Heart right ventricle (tissue), 16 donors: ENCODE measurements at regions not wholly inside any gene's neighbourhood (a gene's known extent, or its start where the extent isn't known, plus 50 kb on each side); places are given as distances from the start of the nearest gene placed in this dataset.

Source experiments
- ATAC-seq, 8 donors: fragments of 200-7000 bp; cut with Tn5 transposase; one replicate each; pipeline ENCODE4 v1.9.1; 2020; ENCODE audit warnings: mild to moderate bottlenecking in 8 of 8, moderate library complexity in 8 of 8, moderate number of reproducible peaks in 1 of 8
- DNase-seq, 2 donors: peaks; one replicate each; pipeline ENCODE4 v3.0.0-alpha.2; 2020
- H3K27ac ChIP-seq, 10 donors: fragments of 200-600 bp; sonication (generic) in 2 of 10; one replicate each; pipeline versions ENCODE4 v1.5.0 to v1.8.0; 2020 to 2022; ENCODE audit warnings: mild to moderate bottlenecking in 3 of 10
- H3K27me3 ChIP-seq, 7 donors: fragments of 200-600 bp; one replicate each; pipeline ENCODE4 v1.8.0; 2021 to 2022; ENCODE audit warnings: mild to moderate bottlenecking in 2 of 7
- H3K36me3 ChIP-seq, 9 donors: fragments of 200-600 bp; sonication (generic) in 1 of 9; one replicate each; pipeline versions ENCODE4 v1.5.0 to v1.8.0; 2020 to 2022; ENCODE audit warnings: mild to moderate bottlenecking in 2 of 9
- H3K4me1 ChIP-seq, 9 donors: fragments of 200-600 bp; sonication (generic) in 1 of 9; one replicate each; pipeline versions ENCODE4 v1.5.0 to v1.8.0; 2020 to 2022; ENCODE audit warnings: mild to moderate bottlenecking in 4 of 9
- H3K4me3 ChIP-seq, 10 donors: fragments of 200-600 bp; sonication (generic) in 2 of 10; one replicate each; pipeline versions ENCODE4 v1.5.0 to v1.8.0; 2020 to 2022; ENCODE audit warnings: mild to moderate bottlenecking in 7 of 10, moderate library complexity in 2 of 10
- H3K9me3 ChIP-seq, 11 donors: fragments of 200-600 bp in 10 of 11; sonication (generic) in 2 of 11; one replicate each; pipeline versions ENCODE4 v1.5.0 to v1.8.0; 2013 to 2022; ENCODE audit warnings: mild to moderate bottlenecking in 2 of 11, control low read depth in 1 of 11, moderate library complexity in 1 of 11
- CTCF ChIP-seq, 9 donors: fragments of 200-600 bp; sonication (generic) in 2 of 9; IDR thresholded peaks; one replicate each; pipeline versions ENCODE4 v1.5.0 to v1.8.0; 2021 to 2022; ENCODE audit warnings: antibody characterized with exemption in 9 of 9, mild to moderate bottlenecking in 5 of 9, moderate library complexity in 1 of 9
- WGBS, 2 donors: extraction: QIAGEN DNeasy Blood & Tissue Kit; methylation state at CpG; one replicate each; pipeline ENCODE4 v1.1.7; 2013; ENCODE audit warnings: inconsistent platforms in 1 of 2; 5-methylcytosine and 5-hydroxymethylcytosine counted together
- intact Hi-C, 10 donors: fragments of 100-400 bp; cut with DNase I; formaldehyde crosslinking; loops; one replicate each; pipeline versions ENCODE4 v1.11.1 to v1.14.2; 2022
- donor health status: Arrhythmogenic right ventricular cardiomyopathy.
- donor health status: ischemic (EF 13 %, LVEDD 7.1; RV severe dilation, severe dysfunction).
- donor health status: healthy with polysubstance abuse.
- donor health status: DM: no; HTN: yes; CAD: no.
- donor health status: DM: no; HTN: no; CAD: no.
- donor health status: ischemic (EF 25% LVEDD 6.9; RV normal size, moderate dysfunction).
- donor health status: ischemic (EF 25% LVEDD 5.7; RV mildly dilated, moderate dysfunction).
- donor health status: healthy.
- donor health status: DM: yes; HTN: yes; CAD: no.
- donor health status: Ischemic cardiomyopathy.
- donor health status: ischemic (EF 35%, LVEDD 5.7; RV mildly dilated, moderate dysfunction).
- donor health status: nonischemic (EF 11% LVEDD 7.7; RV severe dilation, severe dysfunction).
- donor health status: DM: yes; HTN: yes; CAD: no.
- donor health status: PGD.
- donor health status: ischemic (EF 29% LVEDD 5.4; RV normal size, mild dysfunction).
- donor health status: nonischemic (EF 23%, LVEDD 6.1; RV moderate dilation, normal function).

- Histone ChIP-seq H3K27ac (no peak overlapping the region), H3K4me1 (no peaks in the 10 kb centered on the region), H3K9me3 (no peaks in the 10 kb centered on the region), H3K4me3 (no peak overlapping the region), H3K36me3 (no peaks in the 10 kb centered on the region), H3K27me3 (peaks cover 0 to 57% (median 20%) of the 10 kb centered on the region in 7 donors)
- 54 to 57% methylated on average over 2 of the region's 2 CpGs for WGBS, 2 donors
- ATAC-seq (no peak), DNase-seq (no peak)
- intact Hi-C loops: no loop called here
- no peak for TF ChIP-seq CTCF (IDR thresholded peaks at IDR 0.05)
Measured at GRCh38 chr18:51655327-51655698, 457.8 kb upstream of the MEX3C start.

GRCh38 chr18:51656249-51656648 lies 458.8 kb upstream of the MEX3C start:
- Histone ChIP-seq H3K27ac (no peak overlapping the region), H3K4me3 (no peak overlapping the region), H3K27me3 (peaks cover 0 to 57% (median 20%) of the 10 kb centered on the region in 7 donors), H3K4me1 (no peaks in the 10 kb centered on the region), H3K9me3 (no peaks in the 10 kb centered on the region), H3K36me3 (no peaks in the 10 kb centered on the region)
- DNase-seq (no peak), ATAC-seq (no peak)
- TF ChIP-seq CTCF (IDR thresholded peaks at IDR 0.05): no peak
- 72 to 76% methylated on average over 12 of the region's 12 CpGs for WGBS, 2 donors
- intact Hi-C loops: no loop called here

DNA sequence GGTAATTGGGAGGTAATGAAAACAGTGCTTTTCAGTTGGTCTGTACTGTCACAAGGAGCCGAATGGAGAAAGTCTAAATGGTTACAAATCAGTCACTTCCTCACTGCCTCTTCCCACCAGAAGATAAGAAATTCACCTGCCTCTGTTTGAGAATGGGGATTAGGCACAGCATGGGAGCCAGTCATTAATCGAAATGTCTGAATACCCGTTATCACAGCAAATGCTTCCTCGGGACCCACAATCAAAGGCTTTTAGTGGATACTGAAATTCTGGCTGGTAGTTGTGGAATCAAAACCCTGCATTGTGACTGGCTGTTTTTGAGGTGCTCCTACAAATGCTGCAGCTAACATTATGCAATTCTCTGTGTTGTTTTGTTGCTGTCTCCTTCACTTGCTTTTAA lies 461.0 kb upstream of the MEX3C start:
- intact Hi-C loops: no loop called here
- no peaks in the 10 kb centered on the region for H3K4me1 ChIP-seq
- no peaks in the 10 kb centered on the region for H3K9me3 ChIP-seq
- H3K36me3 ChIP-seq: no peaks in the 10 kb centered on the region
- H3K27me3 ChIP-seq: peaks cover 0 to 50% (median 20%) of the 10 kb centered on the region in 7 donors
- DNase-seq (no peak), ATAC-seq (no peak)
- no peak overlapping the region for H3K27ac ChIP-seq
- 13% methylated on average over 4 of the region's 4 CpGs for WGBS, 2 donors
- H3K4me3 ChIP-seq: no peak overlapping the region
- TF ChIP-seq CTCF (IDR thresholded peaks at IDR 0.05): no peak

DNA sequence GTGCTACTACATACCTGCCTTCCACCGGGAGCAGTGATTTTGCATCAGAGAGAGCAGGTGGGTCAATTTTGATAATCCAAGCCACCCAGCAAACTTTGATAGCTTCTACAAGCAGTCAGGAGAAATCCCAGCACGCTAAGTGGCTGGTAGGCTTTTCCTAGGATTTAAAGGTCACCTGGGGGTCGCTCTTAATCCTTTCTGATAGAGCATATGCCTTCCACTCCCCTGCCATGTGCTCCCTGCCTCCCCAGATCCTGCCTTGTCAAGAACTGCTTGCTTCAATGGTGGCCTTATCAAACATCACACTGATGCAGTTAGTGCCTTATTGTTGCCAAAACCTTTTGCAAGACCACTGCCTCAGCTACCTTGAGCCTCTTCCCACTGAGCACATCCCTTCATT lies 462.3 kb upstream of the MEX3C start:
- ATAC-seq: no peak
- Histone ChIP-seq H3K9me3 (no peaks in the 10 kb centered on the region), H3K36me3 (no peaks in the 10 kb centered on the region), H3K27ac (no peak overlapping the region), H3K4me1 (no peaks in the 10 kb centered on the region), H3K4me3 (no peak overlapping the region), H3K27me3 (peaks cover 0 to 39% (median 10%) of the 10 kb centered on the region in 7 donors)
- intact Hi-C loops: no loop called here
- no peak for DNase-seq
- WGBS, 2 donors: 37 to 42% methylated on average over 3 of the region's 3 CpGs
- no peak for TF ChIP-seq CTCF (IDR thresholded peaks at IDR 0.05)
